ENCODE measurements at regions not wholly inside any gene's neighbourhood (a gene's known extent, or its start where the extent isn't known, plus 50 kb on each side); places are given as distances from the start of the nearest gene placed in this dataset.

- no peaks in the 10 kb centered on the region for H3K27me3 ChIP-seq (ENCODE audit: control insufficient read depth, insufficient read depth, low read length)
- WGBS, 2 experiments (ENCODE audit: extremely low coverage in 2 of 2, insufficient read length in 1 of 2): 0% methylated on average over 1 of the region's 5 CpGs; no CpG with 5 or more reads in 1 of the 2 experiments
- no peak overlapping the region for H2BK120ac ChIP-seq (ENCODE audit: low read depth, low read length)
- no peak overlapping the region for H2BK5ac ChIP-seq (ENCODE audit: low read depth, low read length, poor library complexity, severe bottlenecking)
- no peak overlapping the region for H4K5ac ChIP-seq (ENCODE audit: low read depth, low read length)
- H3K79me1 ChIP-seq (ENCODE audit: low read depth in 1 of 2, low read length in 2 of 2): no peaks in the 10 kb centered on the region
- in situ Hi-C loops (cut with MboI; ENCODE audit: low sequenced_read_pairs): no loop called here
- no peaks in the 10 kb centered on the region for H3K36me3 ChIP-seq (ENCODE audit: control insufficient read depth, insufficient read depth, low read length)
- intact Hi-C loops (cut with micrococcal nuclease): no loop called here
- no peak overlapping the region for H3K9ac ChIP-seq (ENCODE audit: low read depth, low read length)
- no peak overlapping the region for H3K4me3 ChIP-seq (ENCODE audit: insufficient read depth, low read depth, low read length)
- CTCF ChIA-PET: no interaction called here
- no peak overlapping the region for H3K4ac ChIP-seq (ENCODE audit: low read depth, low read length)
- no peak overlapping the region for H4K91ac ChIP-seq (ENCODE audit: insufficient read depth, low read depth, low read length)
- H3K9me3 ChIP-seq (ENCODE audit: control insufficient read depth, insufficient read depth, low read length): no peaks in the 10 kb centered on the region
- no peak overlapping the region for H2AK5ac ChIP-seq (ENCODE audit: low read depth, low read length)
- H3K18ac ChIP-seq (ENCODE audit: low read depth, low read length): no peak overlapping the region
- H3K14ac ChIP-seq (replicated peaks; ENCODE audit: low read depth, low read length): no peak overlapping the region
- no TSS peak for BruUV-seq (replicated peaks)
- H2BK20ac ChIP-seq (ENCODE audit: low read depth, low read length): no peak overlapping the region
- no peak for TF ChIP-seq RFX5 (IDR thresholded peaks at IDR 0.05; ENCODE audit: low read depth, low read length)
- TF ChIP-seq CTCF (conservative IDR thresholded peaks at IDR 0.05; ENCODE audit: low read depth, low read length): no peak
- no peak for TF ChIP-seq USF2 (IDR thresholded peaks at IDR 0.05; ENCODE audit: low read depth, low read length)
- TF ChIP-seq SMC3 (IDR thresholded peaks at IDR 0.05; ENCODE audit: low read depth, low read length): no peak
- TF ChIP-seq NFE2L2 (IDR thresholded peaks at IDR 0.05; ENCODE audit: low read depth, low read length): no peak
- TF ChIP-seq CHD1 (IDR thresholded peaks at IDR 0.05; ENCODE audit: low read depth, low read length): no peak
- no peak for TF ChIP-seq MAZ (IDR thresholded peaks at IDR 0.05; ENCODE audit: borderline replicate concordance, low read depth, low read length)
- no peak for TF ChIP-seq MAFK (IDR thresholded peaks at IDR 0.05; ENCODE audit: low read depth, low read length)
- TF ChIP-seq FOS (IDR thresholded peaks at IDR 0.05; ENCODE audit: low read depth, low read length): no peak
- TF ChIP-seq POLR2A (IDR thresholded peaks at IDR 0.05; ENCODE audit: low read depth, low read length): no peak
- H2AFZ ChIP-seq (replicated peaks; ENCODE audit: low read length, poor library complexity): no peak overlapping the region
- POLR2A ChIA-PET (ENCODE audit: unreplicated experiment): no interaction called here
- H4K8ac ChIP-seq (ENCODE audit: low read depth in 2 of 2, low read length in 2 of 2): no peak overlapping the region
- no peak overlapping the region for H3K56ac ChIP-seq (ENCODE audit: extremely low read depth, insufficient read depth, low read length)
- H2BK15ac ChIP-seq (ENCODE audit: low read depth, low read length): no peak overlapping the region
- no peaks in the 10 kb centered on the region for H4K20me1 ChIP-seq (ENCODE audit: insufficient read depth, low read length)
- ATAC-seq (ENCODE audit: low read depth) (no peak), DNase-seq (no peak)
- dilution Hi-C loops (cut with HindIII; ENCODE audit: low sequenced_read_pairs, unreplicated experiment): no loop called here
- H3K27ac ChIP-seq (ENCODE audit: insufficient read depth, low read length): no peak overlapping the region
- no peak overlapping the region for H3K4me2 ChIP-seq (ENCODE audit: low read depth, low read length)
- H3K9me1 ChIP-seq (ENCODE audit: insufficient read depth, low read length): no peaks in the 10 kb centered on the region
- H3K23ac ChIP-seq (ENCODE audit: low read depth, low read length): no peak overlapping the region
- H3K4me1 ChIP-seq (ENCODE audit: control insufficient read depth, insufficient read depth, low read length): no peaks in the 10 kb centered on the region
- H2AK9ac ChIP-seq (replicated peaks; ENCODE audit: low read depth, low read length, poor library complexity): no peak overlapping the region
Measured at GRCh38 chr10:35933940-35934641, 292.0 kb upstream of the FZD8 start.

All from IMR-90 (cell line).